LNCaP clone FGC (cell line): ENCODE measurements at regions not wholly inside any gene's neighbourhood (a gene's known extent, or its start where the extent isn't known, plus 50 kb on each side); places are given as distances from the start of the nearest gene placed in this dataset.
"Not testable (repeated sequence)": the region's sequence is repeated elsewhere in the genome, so short reads cannot be mapped to it uniquely, and the experiment has no call there.

Source experiments
- DNase-seq: peaks from one replicate; pipeline ENCODE4 v3.0.0-alpha.2; 2011; ENCODE audit warnings: low read depth
- H3K4me3 ChIP-seq: 2 replicates; pipeline ENCODE4 v1.5.1; 2011; ENCODE audit warnings: mild to moderate bottlenecking, low read depth, low read length, control low read depth
- CTCF ChIP-seq: IDR thresholded peaks from 2 replicates; pipeline ENCODE4 v1.5.1; 2012; ENCODE audit warnings: mild to moderate bottlenecking; ENCODE audit not compliant: control insufficient read depth, insufficient read depth; ENCODE audit errors: extremely low read depth

DNA sequence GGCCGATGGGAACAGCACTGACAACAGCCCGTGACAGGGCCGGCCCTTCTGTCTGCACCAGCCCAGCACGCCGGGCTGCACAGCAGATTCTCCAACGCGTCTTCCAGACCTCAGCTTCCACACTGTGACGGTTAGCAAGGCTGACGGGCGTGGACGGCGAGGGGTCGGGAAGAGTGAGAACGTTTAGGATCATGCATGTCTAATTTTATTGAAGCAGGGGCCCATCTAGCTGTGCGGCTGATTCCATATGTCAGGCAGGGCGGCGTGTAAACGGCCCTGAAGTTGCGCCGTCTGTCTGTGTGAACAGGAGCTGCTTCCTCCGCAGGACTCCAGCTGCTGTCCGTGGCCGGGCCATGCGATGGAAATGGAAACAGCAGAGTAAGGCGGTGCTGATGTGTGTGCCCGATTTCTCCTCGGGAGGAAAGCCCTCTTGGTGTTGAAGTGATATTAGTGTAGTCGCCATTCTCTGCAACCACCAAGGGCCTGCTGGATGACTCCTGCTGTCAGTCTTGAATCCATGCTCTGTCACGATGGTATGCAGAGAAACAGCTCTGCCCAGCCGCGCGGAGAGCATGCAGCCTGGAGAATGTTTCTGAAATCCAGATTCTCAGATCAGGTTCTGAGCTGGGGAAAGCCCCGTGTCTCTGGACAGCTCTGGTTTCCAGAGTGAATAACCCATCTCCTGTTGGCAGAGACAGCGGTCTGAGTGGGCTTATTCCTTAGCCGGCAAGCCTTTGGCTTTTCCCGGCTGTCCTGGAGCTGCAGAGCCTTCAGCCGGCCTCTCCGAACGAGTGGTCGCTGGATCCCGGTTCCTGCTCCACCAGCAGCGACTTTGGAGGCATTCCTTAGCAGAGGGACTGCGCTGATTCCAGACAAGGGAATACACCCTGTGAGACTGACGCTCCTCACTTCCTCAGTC lies 158.1 kb upstream of the UBE3A start:
- DNase-seq: no peak
- H3K4me3 ChIP-seq: no peak overlapping the region
- no peak for TF ChIP-seq CTCF

- no peak overlapping the region for H3K4me3 ChIP-seq
- no peak for TF ChIP-seq CTCF
- DNase-seq: no peak
These were observed 149.0 kb upstream of the UBE3A start for GRCh38 chr15:25587616-25588340.

GRCh38 chr15:25582886-25583285 lies 144.1 kb upstream of the UBE3A start:
- no peak for TF ChIP-seq CTCF
- no peak overlapping the region for H3K4me3 ChIP-seq
- DNase-seq: no peak

GRCh38 chr15:25579127-25579526 lies 140.3 kb upstream of the UBE3A start:
- H3K4me3 ChIP-seq: no peak overlapping the region
- no peak for TF ChIP-seq CTCF

GRCh38 chr15:25572191-25572590 lies 133.4 kb upstream of the UBE3A start:
- DNase-seq: no peak
- no peak for TF ChIP-seq CTCF
- no peak overlapping the region for H3K4me3 ChIP-seq

More at GRCh38 chr15:25579127-25579526, 140.3 kb upstream of the UBE3A start:
- no peak for DNase-seq

- no peak for DNase-seq
- no peak for TF ChIP-seq CTCF
- H3K4me3 ChIP-seq: no peak overlapping the region
These were observed 129.9 kb upstream of the UBE3A start for GRCh38 chr15:25568751-25569150.

DNA sequence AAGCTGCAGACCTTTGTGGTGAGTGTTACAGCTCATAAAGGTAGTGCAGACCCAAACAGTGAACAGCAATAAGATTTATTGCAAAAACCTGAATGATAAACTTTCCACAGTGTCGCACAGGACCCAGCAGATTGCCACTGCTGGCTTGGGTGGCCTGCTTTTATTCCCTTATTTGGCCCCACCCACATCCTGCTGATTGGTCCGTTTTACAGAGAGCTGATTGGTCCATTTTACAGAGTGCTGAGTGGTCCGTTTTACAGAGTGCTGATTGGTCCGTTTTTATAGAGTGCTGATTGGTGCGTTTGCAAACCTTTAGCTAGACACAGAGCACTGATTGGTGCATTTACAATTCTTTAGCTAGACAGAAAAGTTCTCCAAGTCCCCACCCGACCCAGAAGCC lies 127.7 kb upstream of the UBE3A start:
- H3K4me3 ChIP-seq, DNase-seq: not testable (repeated sequence)
